ENCODE measurements at regions not wholly inside any gene's neighbourhood (a gene's known extent, or its start where the extent isn't known, plus 50 kb on each side); places are given as distances from the start of the nearest gene placed in this dataset.
A peak's percentile ranks its signal among the peaks of the same experiment; 100 is the strongest.
"Not testable (repeated sequence)": the region's sequence is repeated elsewhere in the genome, so short reads cannot be mapped to it uniquely, and the experiment has no call there.

DNA sequence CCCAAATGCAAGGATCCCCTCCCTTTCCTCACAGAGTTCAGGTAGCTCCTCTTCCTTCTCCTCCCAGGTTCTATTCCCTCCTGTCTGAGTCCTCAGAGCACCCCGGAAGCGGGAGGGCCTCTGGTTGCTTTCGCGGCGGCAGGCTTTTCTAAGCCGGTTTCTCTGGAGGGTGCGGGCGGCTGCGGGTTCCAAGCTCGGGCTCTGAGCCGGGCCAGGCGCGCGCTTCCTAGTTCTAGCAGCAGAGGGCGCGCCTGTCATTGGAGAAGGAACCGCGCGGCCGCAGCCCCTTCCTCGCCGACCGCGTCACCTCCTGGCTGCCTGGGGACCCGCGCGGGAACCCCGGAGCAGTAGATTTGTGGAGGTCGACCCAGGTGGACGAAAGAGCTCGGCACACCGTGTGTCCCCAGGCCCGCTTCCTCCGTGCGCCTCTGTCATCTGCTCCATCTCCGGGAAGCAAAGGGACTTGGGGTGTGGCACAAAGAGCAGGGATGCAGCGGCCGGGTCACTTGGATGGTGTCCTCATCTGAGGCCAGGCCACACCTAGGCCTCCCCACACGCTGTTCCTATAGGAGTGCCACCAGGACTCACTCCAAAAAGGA, 389.0 kb upstream of the PODXL start:
- DNase-seq = peak; percentile 57
- intact Hi-C loops (cut with DNase I) = loop anchor here in 1 of 2 donors (2.0 kb wide), 2 partner anchors 307 to 633 kb away; no protein-coding TSS in a partner anchor
- peak; percentile 64 to 71 for ATAC-seq

- intact Hi-C loops (cut with DNase I) = loop anchor here (2.0 to 5.0 kb wide), 3 partner anchors 308 to 634 kb away; no protein-coding TSS in a partner anchor
- DNase-seq (no peak), ATAC-seq (no peak)
These were observed 388.2 kb upstream of the PODXL start for GRCh38 chr7:131944556-131945069.

DNA sequence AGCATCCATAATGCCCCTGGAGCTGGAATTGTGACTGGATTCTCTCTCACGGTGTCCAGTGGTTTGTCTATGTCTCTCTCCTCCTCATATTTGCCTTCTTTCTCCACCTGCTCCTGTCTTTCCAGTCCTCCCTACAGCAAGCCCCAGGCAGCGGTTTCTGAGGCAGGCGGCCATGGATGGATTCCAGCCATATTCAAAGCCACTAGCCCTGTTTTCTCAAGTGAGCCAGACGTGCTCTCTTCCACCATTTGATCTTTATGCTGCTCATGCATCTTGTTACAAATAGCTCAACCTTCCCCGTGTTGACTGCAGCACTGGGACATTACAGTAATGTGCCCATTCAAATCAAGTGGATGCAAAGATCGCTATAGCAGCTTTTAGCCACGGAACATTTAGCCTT, 387.2 kb upstream of the PODXL start:
- intact Hi-C loops (cut with DNase I) = loop anchor here (2.0 to 5.0 kb wide), 3 partner anchors 309 to 635 kb away; no protein-coding TSS in a partner anchor
- ATAC-seq (no peak), DNase-seq (no peak)

DNA sequence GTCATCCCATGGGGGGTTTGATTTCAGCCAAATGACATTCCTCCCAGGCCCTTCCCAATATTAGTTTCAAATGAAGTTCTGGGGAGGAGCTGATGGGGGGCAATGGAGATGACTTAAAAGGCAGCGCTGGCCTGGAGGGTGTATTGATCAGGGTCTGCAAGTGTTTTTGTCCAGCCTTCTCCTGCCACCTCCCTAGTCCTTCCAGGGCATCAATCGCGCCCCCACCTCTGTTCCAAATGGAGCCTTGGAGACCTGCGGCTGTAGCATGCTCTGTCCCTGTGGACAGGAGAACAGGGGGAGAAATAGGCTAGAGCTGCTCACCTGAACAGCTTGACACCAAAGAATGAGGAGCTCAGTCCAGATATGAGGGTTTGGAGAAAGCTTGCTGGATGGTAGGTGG, 386.8 kb upstream of the PODXL start:
- no peak for ATAC-seq
- DNase-seq = no peak
- intact Hi-C loops (cut with DNase I) = loop anchor here in 1 of 2 donors (5.0 kb wide), 1 partner anchor 309 kb away; no protein-coding TSS in a partner anchor

- DNase-seq (no peak), ATAC-seq (no peak)
- intact Hi-C loops (cut with DNase I) = loop anchor here in 1 of 2 donors (5.0 kb wide), 1 partner anchor 310 kb away; no protein-coding TSS in a partner anchor
These were observed 386.1 kb upstream of the PODXL start for GRCh38 chr7:131942287-131943150.

DNA sequence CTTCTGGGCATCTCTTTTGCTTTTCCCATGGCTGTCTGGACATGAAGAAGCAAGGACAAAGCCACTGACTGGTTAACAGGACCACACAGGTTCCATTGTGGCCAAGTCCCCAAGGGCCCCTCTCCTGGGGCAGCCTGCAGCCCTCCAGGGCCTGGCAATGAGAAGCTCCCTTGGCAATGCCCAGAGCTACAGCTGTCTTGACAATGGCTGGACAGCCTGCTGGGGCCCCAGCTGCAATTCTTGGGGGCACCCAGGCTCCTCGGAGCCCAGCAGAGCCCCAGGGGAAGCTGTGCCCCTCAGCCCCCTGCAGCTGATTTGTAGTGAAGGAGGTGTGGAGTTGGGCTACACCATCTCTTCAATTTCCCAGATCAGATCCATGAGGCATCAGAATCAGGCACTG, 384.9 kb upstream of the PODXL start:
- DNase-seq (no peak), ATAC-seq (no peak)
- intact Hi-C loops (cut with DNase I) = loop anchor here in 1 of 2 donors (5.0 kb wide), 1 partner anchor 311 kb away; no protein-coding TSS in a partner anchor

- no peak for ATAC-seq
- no peak for DNase-seq
- intact Hi-C loops (cut with DNase I) = loop anchor here in 1 of 2 donors (5.0 kb wide), 1 partner anchor 312 kb away; no protein-coding TSS in a partner anchor
These were observed 384.3 kb upstream of the PODXL start for GRCh38 chr7:131940621-131941165.

- DNase-seq; intact Hi-C loops (cut with DNase I); ATAC-seq: not testable (repeated sequence)
These were observed 382.4 kb upstream of the PODXL start for GRCh38 chr7:131938788-131939187.

GRCh38 chr7:131937868-131938267, 381.4 kb upstream of the PODXL start:
- no peak for DNase-seq
- intact Hi-C loops (cut with DNase I) = no loop called here
- ATAC-seq = no peak

- DNase-seq (no peak), ATAC-seq (no peak)
- intact Hi-C loops (cut with DNase I) = no loop called here
These were observed 378.8 kb upstream of the PODXL start for GRCh38 chr7:131935180-131935579.

GRCh38 chr7:131934452-131934851, 378.0 kb upstream of the PODXL start:
- intact Hi-C loops (cut with DNase I) = no loop called here
- no peak for DNase-seq

DNA sequence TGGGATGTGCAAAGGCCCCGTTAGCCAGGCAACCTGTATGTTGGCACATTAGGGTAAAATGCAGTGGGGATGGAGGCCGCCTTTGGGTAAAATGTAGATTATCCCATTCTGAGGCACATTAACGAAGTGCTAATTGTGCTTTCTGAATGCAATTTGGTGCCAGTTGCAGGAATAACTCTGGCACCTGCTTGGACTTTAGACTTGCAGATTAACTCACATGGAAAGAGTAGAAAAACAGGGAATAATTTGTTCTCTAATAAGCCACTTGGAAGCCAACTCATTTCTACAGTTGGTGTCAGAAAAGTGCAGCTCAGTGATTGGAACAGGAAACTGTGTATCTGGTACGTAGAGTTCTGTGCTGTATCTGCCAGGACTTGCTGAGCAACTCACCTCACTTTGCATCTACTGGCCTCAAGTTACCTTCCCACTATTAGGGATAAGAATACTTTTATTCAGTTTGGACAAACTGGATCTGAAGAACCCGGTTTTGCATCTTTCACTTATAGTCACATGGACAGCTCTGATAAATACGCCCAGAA, 377.4 kb upstream of the PODXL start:
- no peak for DNase-seq
- ATAC-seq = no peak
- intact Hi-C loops (cut with DNase I) = no loop called here

More at GRCh38 chr7:131934452-131934851, 378.0 kb upstream of the PODXL start:
- no peak for ATAC-seq

- intact Hi-C loops (cut with DNase I); DNase-seq; ATAC-seq: not testable (repeated sequence)
These were observed 376.8 kb upstream of the PODXL start for GRCh38 chr7:131933219-131933618.

GRCh38 chr7:131932271-131932670, 375.8 kb upstream of the PODXL start:
- intact Hi-C loops (cut with DNase I) = no loop called here
- ATAC-seq (no peak), DNase-seq (no peak)

DNA sequence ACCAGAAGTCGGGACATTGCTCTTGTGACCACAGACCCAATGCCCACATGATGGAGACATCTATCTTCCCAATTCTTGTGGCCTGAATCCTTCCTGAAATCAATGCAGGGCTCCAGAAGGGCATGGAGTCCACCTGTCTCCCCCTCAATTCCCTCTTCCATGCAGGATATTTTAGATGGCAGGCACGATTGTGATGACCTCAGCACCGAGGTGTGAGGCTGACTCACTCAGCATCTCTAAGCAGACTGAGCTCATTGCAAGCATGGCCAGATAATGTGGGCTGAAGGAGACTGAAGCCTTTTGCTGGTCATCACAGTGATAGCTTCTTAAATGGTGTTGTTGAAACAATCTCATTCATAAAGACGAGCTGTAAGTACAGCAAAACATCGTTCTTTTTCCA, 374.9 kb upstream of the PODXL start:
- ATAC-seq (peak in 1 of 2 donors; percentile 17), DNase-seq (no peak)
- intact Hi-C loops (cut with DNase I) = no loop called here

DNA sequence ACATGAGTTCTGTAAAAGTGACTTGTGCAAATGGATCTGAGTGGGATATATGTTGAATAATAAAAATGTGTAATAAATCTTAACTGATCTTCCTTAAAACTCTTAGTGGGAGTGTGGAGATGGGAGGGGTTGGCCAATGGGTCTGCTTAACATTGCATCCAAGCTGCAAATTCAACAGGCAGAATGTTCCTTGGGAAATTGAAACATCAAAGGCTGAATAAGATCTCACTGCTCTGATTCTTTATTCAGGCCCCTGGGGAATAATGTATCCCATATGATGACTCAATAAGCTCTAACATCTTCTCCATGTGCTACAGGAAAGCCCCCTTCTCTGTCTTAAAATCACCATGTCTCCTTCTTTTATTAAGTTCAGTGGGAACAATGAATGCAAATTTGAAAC, 373.2 kb upstream of the PODXL start:
- intact Hi-C loops (cut with DNase I) = no loop called here
- ATAC-seq (no peak), DNase-seq (no peak)

GRCh38 chr7:131927770-131928423, 371.5 kb upstream of the PODXL start:
- ATAC-seq (no peak), DNase-seq (no peak)
- intact Hi-C loops (cut with DNase I) = no loop called here

GRCh38 chr7:131925636-131926035, 369.2 kb upstream of the PODXL start:
- intact Hi-C loops (cut with DNase I) = no loop called here

GRCh38 chr7:131924857-131925256, 368.4 kb upstream of the PODXL start:
- DNase-seq = no peak
- no peak for ATAC-seq
- intact Hi-C loops (cut with DNase I) = no loop called here

More at GRCh38 chr7:131925636-131926035, 369.2 kb upstream of the PODXL start:
- DNase-seq (no peak), ATAC-seq (no peak)

All from left cardiac atrium (tissue), 4 donors.